IPS-18a (cell line): ENCODE measurements at regions not wholly inside any gene's neighbourhood (a gene's known extent, or its start where the extent isn't known, plus 50 kb on each side); places are given as distances from the start of the nearest gene placed in this dataset.

ENCODE experiments used
- H3K27ac ChIP-seq: one replicate; pipeline ENCODE4 v1.5.1; 2013; ENCODE audit warnings: low read length
- H3K27me3 ChIP-seq: one replicate; pipeline ENCODE4 v1.6.1; 2013; ENCODE audit warnings: mild to moderate bottlenecking, low read length; ENCODE audit not compliant: control insufficient read depth, insufficient read depth
- H3K36me3 ChIP-seq: one replicate; pipeline ENCODE4 v1.6.1; 2013; ENCODE audit warnings: low read depth, low read length; ENCODE audit not compliant: control insufficient read depth
- H3K4me1 ChIP-seq: one replicate; pipeline ENCODE4 v1.6.1; 2013; ENCODE audit warnings: low read depth, low read length; ENCODE audit not compliant: control insufficient read depth
- H3K4me3 ChIP-seq: one replicate; pipeline ENCODE4 v1.5.1; 2013; ENCODE audit warnings: low read length
- H3K9ac ChIP-seq: one replicate; pipeline ENCODE4 v1.6.1; 2013; ENCODE audit warnings: mild to moderate bottlenecking, low read length, moderate library complexity
- H3K9me3 ChIP-seq: one replicate; pipeline ENCODE4 v1.6.1; 2013; ENCODE audit warnings: low read depth, low read length; ENCODE audit not compliant: control insufficient read depth

DNA sequence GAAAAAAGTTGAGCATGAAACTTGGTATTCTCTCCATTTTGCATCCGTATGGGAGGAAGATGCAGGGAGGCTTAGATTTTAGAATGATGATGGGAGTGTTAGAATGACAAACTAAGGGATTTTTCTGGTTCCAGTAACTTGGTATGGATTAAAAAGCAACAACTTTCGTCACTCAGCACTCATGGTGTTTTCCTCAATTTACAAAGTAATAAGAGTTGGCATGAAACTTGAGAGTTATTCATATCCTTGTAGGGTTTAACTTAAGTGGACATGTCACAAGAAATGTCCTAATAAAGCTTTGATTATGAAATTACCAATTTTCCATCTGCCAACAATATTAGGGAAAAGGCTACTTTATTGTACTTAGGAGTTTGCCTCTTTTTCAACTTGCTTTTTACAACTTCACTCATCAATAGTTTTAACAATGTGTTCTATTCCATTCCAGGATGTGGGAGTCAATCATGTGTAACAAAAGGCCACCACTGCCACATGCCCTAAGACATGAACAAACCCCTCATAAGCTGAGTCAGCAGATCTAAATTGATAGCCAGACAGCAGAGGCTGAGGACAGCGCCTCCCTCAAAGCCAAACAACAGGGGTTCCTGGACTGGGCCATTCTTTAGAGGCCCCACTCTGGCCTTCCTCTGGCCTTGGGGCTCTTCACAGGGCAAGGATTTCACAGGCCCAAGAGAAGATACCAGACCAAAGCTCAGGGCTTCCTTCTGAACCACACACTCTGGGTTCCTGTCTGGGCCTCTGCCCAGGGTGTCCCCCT is 265.8 kb downstream of the TNS1 start:
- no peak overlapping the region for H3K9ac ChIP-seq
- H3K27me3 ChIP-seq: no peaks in the 10 kb centered on the region
- H3K9me3 ChIP-seq: no peaks in the 10 kb centered on the region
- H3K27ac ChIP-seq: no peak overlapping the region
- H3K36me3 ChIP-seq: no peaks in the 10 kb centered on the region
- H3K4me3 ChIP-seq: no peak overlapping the region
- H3K4me1 ChIP-seq: no peaks in the 10 kb centered on the region

DNA sequence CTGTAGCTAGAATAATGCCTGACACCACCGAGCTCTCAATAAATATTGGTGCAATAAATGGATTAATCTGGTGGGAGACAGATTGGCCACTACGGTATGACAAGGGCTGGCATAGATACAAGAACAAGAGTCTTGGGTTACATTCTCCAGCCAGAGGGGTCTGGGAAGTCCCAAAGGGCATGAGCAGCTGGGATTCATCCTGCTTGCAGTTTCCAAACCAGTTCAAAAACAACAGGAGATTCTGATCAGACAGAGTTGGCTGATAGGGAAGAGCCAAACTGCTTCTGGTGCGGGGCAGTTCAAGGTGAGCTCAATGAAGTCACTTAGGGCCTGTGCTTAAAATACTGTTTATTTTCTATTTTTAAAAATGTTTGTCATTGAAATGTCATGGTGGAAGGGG is 266.9 kb downstream of the TNS1 start:
- Histone ChIP-seq H3K4me3 (no peak overlapping the region), H3K27ac (no peak overlapping the region), H3K4me1 (no peaks in the 10 kb centered on the region), H3K36me3 (no peaks in the 10 kb centered on the region), H3K9ac (no peak overlapping the region), H3K27me3 (no peaks in the 10 kb centered on the region), H3K9me3 (no peaks in the 10 kb centered on the region)

DNA sequence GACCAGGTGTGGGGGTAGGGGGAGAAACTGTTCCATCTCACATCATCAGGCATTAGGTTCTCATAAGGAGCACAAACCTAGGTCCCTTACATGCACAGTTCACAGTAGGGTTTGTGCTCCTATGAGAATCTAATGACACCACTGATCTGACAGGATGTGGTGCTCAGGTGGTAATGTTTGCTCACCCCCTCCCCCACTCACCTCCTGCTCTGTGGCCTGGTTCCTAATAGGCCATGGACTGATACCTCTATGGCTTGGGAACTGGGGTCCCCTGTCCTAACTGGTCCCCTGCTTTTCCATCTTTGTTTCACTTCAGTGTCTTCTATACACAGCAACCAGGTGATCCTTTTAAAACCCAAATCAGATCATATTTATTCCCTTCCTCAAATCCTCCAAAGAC is 267.8 kb downstream of the TNS1 start:
- Histone ChIP-seq H3K4me1 (no peaks in the 10 kb centered on the region), H3K36me3 (no peaks in the 10 kb centered on the region), H3K4me3 (no peak overlapping the region), H3K9me3 (no peaks in the 10 kb centered on the region), H3K27me3 (no peaks in the 10 kb centered on the region), H3K27ac (no peak overlapping the region), H3K9ac (no peak overlapping the region)

DNA sequence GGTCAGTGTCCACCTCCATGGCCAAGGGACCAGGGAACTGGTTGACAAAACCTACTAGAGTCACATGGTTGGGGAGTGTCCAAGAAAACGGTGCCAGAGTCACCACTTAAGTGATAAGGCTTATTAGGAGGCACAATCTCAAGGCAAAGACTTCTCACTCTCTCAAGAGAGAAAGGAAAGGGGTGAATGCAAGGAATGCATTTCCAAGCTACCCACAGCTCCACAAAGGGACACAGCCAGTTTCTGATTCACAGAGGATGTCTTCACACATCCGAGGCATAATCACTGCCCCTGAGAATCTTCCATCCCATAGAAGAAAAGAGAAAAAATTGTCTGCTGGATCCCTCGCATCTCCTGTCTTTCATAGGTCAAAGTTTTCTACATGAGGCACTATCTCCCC is 269.3 kb downstream of the TNS1 start:
- Histone ChIP-seq H3K4me1 (no peaks in the 10 kb centered on the region), H3K4me3 (no peak overlapping the region), H3K36me3 (no peaks in the 10 kb centered on the region), H3K9me3 (no peaks in the 10 kb centered on the region), H3K27me3 (no peaks in the 10 kb centered on the region), H3K27ac (no peak overlapping the region), H3K9ac (no peak overlapping the region)

DNA sequence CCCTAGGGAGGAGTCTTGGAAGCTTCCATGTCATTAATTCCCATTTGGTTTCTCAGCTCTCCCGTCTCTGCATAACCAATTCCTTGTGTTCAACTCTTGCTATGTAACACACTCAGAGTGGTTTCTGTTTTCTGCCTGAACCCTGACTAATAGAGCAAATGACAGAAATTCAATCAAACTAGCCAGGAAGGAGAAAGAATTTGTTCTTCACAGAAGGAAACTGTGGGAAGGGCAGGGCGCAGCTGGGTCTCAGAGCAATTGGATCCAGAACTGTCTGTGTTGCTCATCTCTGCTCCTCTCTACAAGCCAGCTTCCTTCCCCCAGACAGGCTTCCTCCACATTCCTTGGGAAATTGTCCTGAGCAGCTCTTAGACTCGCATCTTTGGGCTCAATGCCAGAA is 269.8 kb downstream of the TNS1 start:
- Histone ChIP-seq H3K9ac (no peak overlapping the region), H3K27me3 (no peaks in the 10 kb centered on the region), H3K4me3 (no peak overlapping the region), H3K27ac (no peak overlapping the region), H3K9me3 (no peaks in the 10 kb centered on the region), H3K36me3 (no peaks in the 10 kb centered on the region), H3K4me1 (no peaks in the 10 kb centered on the region)

DNA sequence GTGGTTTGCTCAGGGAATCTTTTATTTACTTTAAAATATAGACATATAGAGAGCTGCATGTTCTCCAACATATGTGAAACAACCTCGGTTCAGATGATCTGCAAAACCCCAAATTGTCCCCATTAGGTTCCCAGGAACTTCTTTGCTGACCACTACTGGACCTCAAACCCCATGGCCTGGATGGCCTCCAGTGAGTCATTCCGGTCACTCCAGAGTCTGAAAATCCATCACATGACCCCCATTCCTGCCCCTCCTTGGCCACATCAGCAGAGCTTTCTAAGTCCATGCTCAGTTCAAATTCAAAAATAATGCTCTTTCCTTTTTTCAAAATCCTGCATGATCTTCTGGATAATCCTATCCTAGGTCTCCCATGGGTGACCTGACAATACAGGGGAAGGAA is 271.0 kb downstream of the TNS1 start:
- Histone ChIP-seq H3K4me1 (no peaks in the 10 kb centered on the region), H3K4me3 (no peak overlapping the region), H3K9me3 (no peaks in the 10 kb centered on the region), H3K36me3 (no peaks in the 10 kb centered on the region), H3K9ac (no peak overlapping the region), H3K27ac (no peak overlapping the region), H3K27me3 (no peaks in the 10 kb centered on the region)

DNA sequence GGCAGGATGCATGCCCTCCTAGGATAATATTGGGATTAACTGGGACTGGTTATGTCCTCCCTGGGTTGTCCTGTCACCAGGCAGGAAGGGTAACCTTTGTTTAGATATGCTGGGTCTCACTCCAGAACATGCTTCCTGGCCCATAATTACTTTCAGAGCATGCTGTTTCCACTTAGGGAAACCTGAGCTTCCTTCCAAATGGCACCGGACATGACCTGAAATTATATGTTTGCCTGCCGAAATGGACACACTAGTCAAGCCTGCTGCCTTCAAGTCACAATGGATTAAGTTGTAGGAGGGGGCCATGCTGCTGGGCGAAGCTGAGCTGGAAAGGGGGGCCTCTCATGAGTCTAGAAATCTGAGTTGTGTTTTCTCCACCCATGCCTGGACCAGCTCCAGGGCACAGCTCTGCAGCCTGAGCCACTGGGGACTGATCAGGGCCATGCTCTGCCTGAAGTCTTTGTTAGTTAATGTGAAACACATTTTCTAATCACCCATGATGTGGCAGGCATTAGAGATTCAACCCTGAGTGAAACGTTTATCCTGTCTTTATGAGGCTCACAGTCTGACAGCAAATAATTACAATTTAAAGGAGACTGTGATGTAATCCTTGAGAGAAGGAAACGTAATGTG is 273.3 kb downstream of the TNS1 start:
- H3K36me3 ChIP-seq: no peaks in the 10 kb centered on the region
- no peak overlapping the region for H3K9ac ChIP-seq

DNA sequence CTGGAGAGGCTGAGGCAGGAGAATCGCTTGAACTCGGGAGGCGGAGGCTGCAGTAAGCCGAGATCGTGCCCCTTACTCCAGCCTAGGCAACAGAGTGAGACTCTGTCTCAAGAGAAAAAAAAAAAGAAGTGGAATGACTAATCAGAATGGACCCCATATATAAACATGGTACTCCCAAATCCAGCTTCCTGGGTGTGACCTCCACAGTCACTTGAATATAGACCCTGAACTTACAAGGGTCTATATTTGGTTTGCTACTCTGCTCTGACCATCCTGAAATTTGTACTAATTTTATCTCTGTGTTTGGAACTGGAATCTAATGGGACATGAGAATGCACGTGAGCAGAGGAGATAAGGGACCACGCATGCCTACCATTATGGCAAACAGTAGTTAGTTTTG is 275.0 kb downstream of the TNS1 start:
- H3K9ac ChIP-seq: no peak overlapping the region
- H3K4me3 ChIP-seq: no peak overlapping the region
- H3K27me3 ChIP-seq: no peaks in the 10 kb centered on the region
- no peaks in the 10 kb centered on the region for H3K4me1 ChIP-seq
- H3K9me3 ChIP-seq: no peaks in the 10 kb centered on the region
- H3K27ac ChIP-seq: no peak overlapping the region
- no peaks in the 10 kb centered on the region for H3K36me3 ChIP-seq

More for the DNA sequence above, 273.3 kb downstream of the TNS1 start:
- Histone ChIP-seq H3K4me1 (no peaks in the 10 kb centered on the region), H3K27me3 (no peaks in the 10 kb centered on the region), H3K4me3 (no peak overlapping the region), H3K27ac (no peak overlapping the region), H3K9me3 (no peaks in the 10 kb centered on the region)

DNA sequence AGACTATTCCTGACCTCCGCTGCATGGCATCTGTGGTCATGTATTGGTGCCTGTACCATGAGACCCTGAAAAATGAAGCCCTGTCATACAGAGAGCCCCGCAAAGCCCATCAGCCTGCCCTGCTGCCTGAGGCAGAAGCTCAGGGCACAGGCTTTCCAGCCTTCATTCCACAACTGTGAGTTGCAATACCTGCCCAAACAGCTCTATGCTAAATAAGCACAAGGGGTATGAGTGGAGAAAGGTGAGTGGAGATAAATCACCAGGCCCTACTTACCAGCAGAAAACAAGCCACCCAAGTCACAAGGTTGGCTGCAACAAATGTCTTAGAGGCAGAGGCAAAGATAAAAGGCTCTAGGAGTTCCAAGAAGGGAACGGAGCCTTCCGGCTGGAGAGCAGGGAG is 277.4 kb downstream of the TNS1 start:
- no peaks in the 10 kb centered on the region for H3K36me3 ChIP-seq
- no peak overlapping the region for H3K9ac ChIP-seq
- no peak overlapping the region for H3K27ac ChIP-seq
- H3K4me3 ChIP-seq: no peak overlapping the region
- peaks cover 5% of the 10 kb centered on the region for H3K9me3 ChIP-seq
- no peaks in the 10 kb centered on the region for H3K27me3 ChIP-seq
- H3K4me1 ChIP-seq: no peaks in the 10 kb centered on the region

DNA sequence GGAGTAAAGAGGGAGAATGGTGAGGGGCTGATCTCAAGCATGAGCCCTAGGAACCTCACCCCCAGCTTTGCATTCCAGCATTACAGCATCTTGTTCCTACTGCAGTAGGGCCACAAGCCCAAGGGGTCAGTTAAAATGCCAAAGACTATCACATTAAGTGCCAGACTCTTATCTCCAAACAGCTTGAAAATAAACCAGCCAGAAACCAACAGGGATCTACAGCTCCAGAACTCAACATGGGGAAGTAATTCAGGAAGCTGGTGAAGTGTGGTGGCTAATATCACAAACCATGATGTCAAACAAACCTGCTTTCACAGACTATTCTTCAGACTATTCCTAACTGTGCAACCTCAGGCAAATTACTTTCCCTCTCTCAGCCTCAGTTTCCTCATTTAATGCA is 278.3 kb downstream of the TNS1 start:
- Histone ChIP-seq H3K27ac (no peak overlapping the region), H3K36me3 (no peaks in the 10 kb centered on the region), H3K4me3 (no peak overlapping the region), H3K27me3 (no peaks in the 10 kb centered on the region), H3K4me1 (no peaks in the 10 kb centered on the region), H3K9ac (no peak overlapping the region), H3K9me3 (peaks cover 5% of the 10 kb centered on the region)

DNA sequence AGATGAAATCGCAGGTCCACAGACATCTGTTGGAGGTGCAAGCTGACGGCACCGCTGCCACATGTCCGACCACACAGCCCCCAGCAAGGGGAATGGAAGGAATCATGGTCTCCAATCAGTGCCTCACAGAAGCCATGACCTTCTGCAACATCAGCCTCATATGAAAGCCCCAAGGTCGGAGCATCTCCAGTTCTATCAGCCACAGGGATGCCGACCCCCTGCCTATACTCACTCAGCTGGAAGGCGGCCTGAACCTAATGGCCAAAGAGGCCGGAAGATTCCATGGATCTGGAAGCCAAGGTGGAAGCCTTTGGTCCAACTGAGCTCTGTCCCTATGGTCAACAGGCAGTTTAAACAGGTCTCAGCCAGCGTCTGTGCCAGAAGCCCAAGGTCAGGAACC is 278.8 kb downstream of the TNS1 start:
- Histone ChIP-seq H3K27ac (no peak overlapping the region), H3K27me3 (no peaks in the 10 kb centered on the region), H3K9me3 (peaks cover 5% of the 10 kb centered on the region), H3K9ac (no peak overlapping the region), H3K4me1 (no peaks in the 10 kb centered on the region), H3K4me3 (no peak overlapping the region), H3K36me3 (no peaks in the 10 kb centered on the region)

DNA sequence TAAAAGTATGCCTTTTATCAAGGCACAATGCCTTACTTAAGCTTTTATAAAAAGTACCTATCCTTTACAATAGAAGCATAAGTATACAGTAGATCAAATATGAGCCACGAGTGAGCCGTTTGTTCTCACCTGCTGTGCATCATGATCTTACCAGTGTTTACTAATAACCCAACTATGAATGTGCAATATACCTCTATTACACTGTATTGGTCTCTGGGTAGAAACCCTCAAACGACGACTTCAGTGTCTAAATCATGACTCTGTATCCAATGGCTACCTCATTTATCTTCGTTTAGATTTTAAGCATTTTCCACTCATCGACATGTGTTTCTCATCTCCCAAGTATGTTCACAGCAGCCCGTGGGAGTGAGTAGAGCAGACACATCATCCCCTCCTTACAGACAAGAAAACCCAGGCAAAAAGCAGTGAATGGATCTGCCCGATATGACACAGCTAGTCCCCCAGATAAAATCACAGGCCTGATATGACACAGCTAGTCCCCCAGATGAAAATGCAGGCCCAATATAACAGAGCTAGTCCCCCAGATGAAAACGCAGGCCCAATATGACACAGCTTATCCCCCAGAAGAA is 279.8 kb downstream of the TNS1 start:
- Histone ChIP-seq H3K9ac (no peak overlapping the region), H3K27ac (no peak overlapping the region), H3K9me3 (peaks cover 5% of the 10 kb centered on the region)

More for the DNA sequence above, 279.8 kb downstream of the TNS1 start:
- no peaks in the 10 kb centered on the region for H3K36me3 ChIP-seq
- H3K27me3 ChIP-seq: no peaks in the 10 kb centered on the region
- H3K4me1 ChIP-seq: no peaks in the 10 kb centered on the region
- no peak overlapping the region for H3K4me3 ChIP-seq
